Epithelial cell of esophagus (primary cell): ENCODE measurements at regions not wholly inside any gene's neighbourhood (a gene's known extent, or its start where the extent isn't known, plus 50 kb on each side); places are given as distances from the start of the nearest gene placed in this dataset.

Experiments
- DNase-seq: peaks from one replicate; pipeline ENCODE4 v3.0.0; 2010; ENCODE audit warnings: low read depth
- H3K4me3 ChIP-seq: 2 replicates; pipeline ENCODE4 v1.5.1; 2011; ENCODE audit warnings: mild to moderate bottlenecking, low read length, control low read depth
- TF ChIP-seq, protein P1 (sequence below): IDR thresholded peaks from 2 replicates; pipeline ENCODE4 v1.5.1; 2011; ENCODE audit warnings: low read depth, mild to moderate bottlenecking, low read length, control low read depth, inconsistent platforms; ENCODE audit not compliant: insufficient read depth; ENCODE audit errors: missing control alignments

DNA sequence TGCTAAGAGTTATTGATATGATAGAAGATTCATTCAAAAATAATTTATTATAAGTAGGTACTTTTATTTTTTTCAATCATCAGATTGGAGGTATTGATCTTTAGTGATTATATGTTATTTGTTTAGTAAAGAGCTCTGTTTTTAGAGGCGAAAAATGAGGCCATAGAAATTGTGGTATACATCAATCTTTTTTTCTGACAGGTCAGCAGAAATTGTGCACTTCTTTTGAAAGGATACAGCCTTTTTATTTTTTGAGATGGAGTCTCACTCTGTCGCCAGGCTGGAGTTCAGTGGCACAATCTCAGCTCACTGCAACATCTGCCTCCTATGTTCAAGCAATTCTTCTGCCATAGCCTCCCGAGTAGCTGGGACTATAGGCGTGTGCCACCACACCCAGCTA is 292.1 kb downstream of the BAMBI start:
- no peak for DNase-seq
- H3K4me3 ChIP-seq = no peak overlapping the region
- TF ChIP-seq, protein P1, sequence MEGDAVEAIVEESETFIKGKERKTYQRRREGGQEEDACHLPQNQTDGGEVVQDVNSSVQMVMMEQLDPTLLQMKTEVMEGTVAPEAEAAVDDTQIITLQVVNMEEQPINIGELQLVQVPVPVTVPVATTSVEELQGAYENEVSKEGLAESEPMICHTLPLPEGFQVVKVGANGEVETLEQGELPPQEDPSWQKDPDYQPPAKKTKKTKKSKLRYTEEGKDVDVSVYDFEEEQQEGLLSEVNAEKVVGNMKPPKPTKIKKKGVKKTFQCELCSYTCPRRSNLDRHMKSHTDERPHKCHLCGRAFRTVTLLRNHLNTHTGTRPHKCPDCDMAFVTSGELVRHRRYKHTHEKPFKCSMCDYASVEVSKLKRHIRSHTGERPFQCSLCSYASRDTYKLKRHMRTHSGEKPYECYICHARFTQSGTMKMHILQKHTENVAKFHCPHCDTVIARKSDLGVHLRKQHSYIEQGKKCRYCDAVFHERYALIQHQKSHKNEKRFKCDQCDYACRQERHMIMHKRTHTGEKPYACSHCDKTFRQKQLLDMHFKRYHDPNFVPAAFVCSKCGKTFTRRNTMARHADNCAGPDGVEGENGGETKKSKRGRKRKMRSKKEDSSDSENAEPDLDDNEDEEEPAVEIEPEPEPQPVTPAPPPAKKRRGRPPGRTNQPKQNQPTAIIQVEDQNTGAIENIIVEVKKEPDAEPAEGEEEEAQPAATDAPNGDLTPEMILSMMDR = no peak

DNA sequence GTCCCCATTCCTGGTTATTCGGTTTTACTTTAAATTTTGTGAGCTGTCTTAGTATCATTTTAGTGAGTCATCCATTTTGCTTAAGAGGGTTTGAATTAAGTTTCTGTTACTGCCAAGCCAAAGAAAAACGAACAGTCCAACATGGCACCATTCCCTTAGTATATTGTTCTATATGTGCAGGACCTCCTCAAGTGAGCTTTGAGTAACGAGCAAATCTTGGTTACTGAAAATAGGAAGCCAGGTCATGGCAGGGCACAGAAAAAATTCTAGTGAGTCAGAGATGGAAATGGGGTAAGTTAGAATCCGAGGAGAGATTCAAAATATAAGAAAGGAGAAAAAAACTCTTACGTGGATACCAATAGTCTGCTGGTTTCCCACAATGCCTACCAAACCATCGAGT is 292.9 kb downstream of the BAMBI start:
- TF ChIP-seq, protein P1 = no peak
- DNase-seq = no peak
- H3K4me3 ChIP-seq = no peak overlapping the region

DNA sequence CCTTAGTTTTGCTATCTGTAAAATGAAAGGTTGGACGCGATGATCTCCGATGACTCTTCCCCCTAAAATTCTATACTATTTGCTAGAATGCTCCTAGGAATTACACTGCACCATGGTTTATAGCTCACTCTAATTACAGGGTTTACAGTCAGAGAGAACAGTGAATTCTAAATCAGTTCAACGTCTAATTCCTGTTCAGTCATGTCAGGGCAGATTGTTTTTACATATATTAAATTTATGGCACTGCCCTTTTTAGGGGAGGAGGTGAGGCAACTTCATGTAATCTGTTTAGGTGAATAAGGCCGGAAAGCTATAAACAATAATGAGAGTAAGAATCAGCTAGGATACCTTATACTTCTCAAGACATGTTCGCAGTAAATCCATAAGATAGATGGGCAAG is 293.9 kb downstream of the BAMBI start:
- TF ChIP-seq, protein P1 = no peak
- H3K4me3 ChIP-seq = no peak overlapping the region
- no peak for DNase-seq

DNA sequence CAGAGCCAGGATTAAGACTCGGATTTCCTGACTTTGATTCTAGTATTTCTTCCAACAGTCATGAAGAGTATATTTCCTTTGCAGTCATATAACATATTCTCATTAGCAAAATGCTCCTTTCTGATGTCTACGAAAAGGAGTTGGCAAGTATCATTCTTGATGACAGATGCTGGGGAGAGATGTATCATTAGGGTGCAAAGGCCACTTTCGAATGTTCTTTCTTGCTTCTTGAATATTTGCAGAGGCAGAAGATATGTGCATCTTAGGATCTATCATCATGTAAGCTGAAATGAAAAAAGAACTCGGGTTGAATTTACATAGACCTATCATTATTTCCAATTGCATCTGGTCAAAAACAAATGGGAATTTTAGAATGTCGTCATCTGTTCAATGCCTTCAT is 294.4 kb downstream of the BAMBI start:
- TF ChIP-seq, protein P1 = no peak
- DNase-seq = no peak
- no peak overlapping the region for H3K4me3 ChIP-seq

DNA sequence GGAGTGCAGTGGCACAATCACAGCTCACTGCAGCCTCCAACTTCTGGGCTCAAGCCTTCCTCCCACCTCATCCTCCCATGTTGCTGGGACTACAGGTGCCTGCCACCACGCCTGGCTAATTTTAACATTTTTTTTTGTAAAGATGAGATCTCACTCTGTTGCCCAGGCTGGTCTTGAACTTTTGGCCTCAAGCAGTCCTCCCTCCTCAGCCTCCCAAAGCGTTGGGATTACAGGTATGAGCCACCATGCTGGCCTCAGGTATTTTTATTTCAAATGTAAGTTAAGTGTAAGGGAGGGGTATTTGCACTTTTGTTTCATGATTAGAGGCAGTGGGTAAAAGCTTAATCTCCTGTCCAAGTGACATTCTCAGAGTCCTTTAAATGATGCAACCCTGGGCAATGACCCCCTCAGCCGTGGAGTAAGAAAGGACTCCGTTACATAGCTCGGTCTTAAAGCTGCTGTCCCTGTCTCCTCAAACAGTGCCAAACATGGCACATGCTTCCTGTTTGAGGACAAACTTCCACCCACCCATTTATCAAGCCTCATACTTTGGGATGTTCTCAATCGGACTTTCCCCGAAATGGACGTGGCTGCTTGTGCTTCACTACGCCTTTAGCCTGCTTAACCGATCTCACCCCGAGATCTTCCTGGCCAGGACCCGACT is 296.1 kb downstream of the BAMBI start:
- TF ChIP-seq, protein P1 = no peak
- no peak for DNase-seq
- H3K4me3 ChIP-seq = no peak overlapping the region

DNA sequence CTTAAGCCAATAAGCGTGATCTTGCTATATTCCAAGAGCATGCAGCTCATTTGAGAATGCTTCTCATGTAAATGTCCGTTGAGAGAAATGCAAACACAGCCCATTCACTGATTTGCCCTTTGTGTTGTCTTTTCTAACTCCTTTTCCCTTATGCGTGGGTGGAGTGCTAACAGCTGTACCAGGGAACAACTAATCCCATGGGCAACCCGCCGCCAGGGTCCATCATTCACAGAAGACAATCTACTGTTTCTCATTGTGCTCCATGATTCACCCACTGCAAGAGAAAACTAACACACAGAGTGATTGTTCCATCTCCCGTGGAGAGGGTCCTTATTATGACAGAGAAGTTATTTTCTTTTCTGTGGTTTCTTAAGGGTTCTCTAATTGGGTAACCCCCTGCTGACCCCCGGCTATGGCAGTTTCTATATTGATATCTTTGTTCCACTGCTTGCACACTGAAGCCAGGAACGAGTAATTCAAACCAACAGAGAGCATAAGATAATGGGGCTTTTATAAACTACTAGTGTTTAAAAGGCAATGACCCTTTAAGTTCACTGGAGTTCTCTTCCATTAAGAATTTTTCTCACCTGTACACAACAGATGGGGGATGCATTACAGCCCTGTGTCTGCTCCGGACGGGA is 298.7 kb downstream of the BAMBI start:
- DNase-seq = no peak
- no peak overlapping the region for H3K4me3 ChIP-seq
- TF ChIP-seq, protein P1 = no peak

DNA sequence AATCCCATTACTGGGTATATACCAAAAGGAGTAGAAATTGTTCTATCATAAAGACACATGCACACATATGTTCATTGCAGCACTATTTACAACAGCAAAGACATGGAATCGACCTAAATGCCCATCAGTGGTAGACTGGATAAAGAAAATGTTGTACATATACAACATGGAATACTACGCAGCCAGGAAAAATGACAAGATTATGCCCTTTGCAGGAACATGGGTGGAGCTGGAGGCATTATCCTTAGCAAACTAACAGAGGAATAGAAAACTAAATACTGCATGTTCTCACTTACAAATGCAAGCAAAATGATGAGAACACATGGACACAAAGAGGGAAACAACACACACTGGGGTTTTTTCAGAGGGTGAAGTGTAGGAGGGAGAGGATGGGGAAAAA is 300.2 kb downstream of the BAMBI start:
- no peak overlapping the region for H3K4me3 ChIP-seq
- TF ChIP-seq, protein P1 = no peak
- no peak for DNase-seq
